Liver (tissue), 3 donors: ENCODE measurements at regions not wholly inside any gene's neighbourhood (a gene's known extent, or its start where the extent isn't known, plus 50 kb on each side); places are given as distances from the start of the nearest gene placed in this dataset.

Source experiments
- EGR1 ChIP-seq, 2 donors: IDR thresholded peaks; 2 replicates each; pipeline ENCODE4 v1.6.1; 2016 to 2018; ENCODE audit warnings: antibody characterized with exemption in 2 of 2, low read depth in 2 of 2
- HNF4G ChIP-seq: IDR thresholded peaks from 2 replicates; pipeline ENCODE4 v1.6.1; 2016; ENCODE audit warnings: antibody characterized with exemption
- JUND ChIP-seq, 2 donors: IDR thresholded peaks; 2 replicates each; pipeline ENCODE4 v1.6.1; 2016; ENCODE audit warnings: antibody characterized with exemption in 2 of 2
- RAD21 ChIP-seq, 2 donors: IDR thresholded peaks; 2 replicates each; pipeline ENCODE4 v1.6.1; 2016; ENCODE audit warnings: antibody characterized with exemption in 2 of 2, mild to moderate bottlenecking in 2 of 2
- SP1 ChIP-seq: IDR thresholded peaks from 2 replicates; pipeline ENCODE4 v1.6.1; 2018; ENCODE audit warnings: antibody characterized with exemption, mild to moderate bottlenecking
- TAF1 ChIP-seq: conservative IDR thresholded peaks from 2 replicates; pipeline ENCODE4 v1.6.1; 2016; ENCODE audit warnings: antibody characterized with exemption, mild to moderate bottlenecking
- YY1 ChIP-seq: IDR thresholded peaks from 2 replicates; pipeline ENCODE4 v1.6.1; 2016; ENCODE audit warnings: antibody characterized with exemption, mild to moderate bottlenecking
- TF ChIP-seq, protein P1 (sequence below): IDR thresholded peaks from 2 replicates; pipeline ENCODE4 v1.6.1; 2016; ENCODE audit warnings: antibody characterized with exemption
- TF ChIP-seq, protein P2 (sequence below): fragments of 150-350 bp; IDR thresholded peaks from 2 replicates; pipeline ENCODE4 v1.5.1; 2017; ENCODE audit warnings: improper control_type of control experiment, low read depth, low read length; ENCODE audit not compliant: missing input control
- TF ChIP-seq, protein P3 (sequence below): IDR thresholded peaks from 2 replicates; pipeline ENCODE4 v1.6.1; 2016; ENCODE audit warnings: antibody characterized with exemption
- TF ChIP-seq, protein P4 (sequence below): IDR thresholded peaks from 2 replicates; pipeline ENCODE4 v1.6.1; 2016; ENCODE audit warnings: antibody characterized with exemption
- donor health status: healthy.
- donor health status: healthy.

DNA sequence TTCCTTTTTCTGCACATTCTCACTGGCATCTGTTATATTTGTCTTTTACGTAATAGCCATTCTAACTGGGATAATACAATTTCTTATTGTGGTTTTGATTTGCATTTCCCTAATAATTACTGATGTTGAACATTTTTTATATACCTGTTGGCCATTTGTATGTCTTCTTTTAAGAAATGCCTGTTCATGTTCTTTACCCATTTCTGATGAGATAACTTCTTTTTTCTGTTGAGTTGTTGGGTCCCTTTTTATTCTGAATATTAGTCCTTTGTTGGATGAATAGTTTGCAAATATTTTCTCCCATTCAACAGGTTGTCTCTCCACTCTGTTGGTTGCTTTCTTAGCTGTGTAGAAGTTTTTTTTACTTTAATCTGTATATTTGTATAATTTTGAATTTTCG lies 147.7 kb upstream of the TRPC4 start:
- TF ChIP-seq, protein P1, sequence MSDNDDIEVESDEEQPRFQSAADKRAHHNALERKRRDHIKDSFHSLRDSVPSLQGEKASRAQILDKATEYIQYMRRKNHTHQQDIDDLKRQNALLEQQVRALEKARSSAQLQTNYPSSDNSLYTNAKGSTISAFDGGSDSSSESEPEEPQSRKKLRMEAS: no peak
- TF ChIP-seq, protein P2, sequence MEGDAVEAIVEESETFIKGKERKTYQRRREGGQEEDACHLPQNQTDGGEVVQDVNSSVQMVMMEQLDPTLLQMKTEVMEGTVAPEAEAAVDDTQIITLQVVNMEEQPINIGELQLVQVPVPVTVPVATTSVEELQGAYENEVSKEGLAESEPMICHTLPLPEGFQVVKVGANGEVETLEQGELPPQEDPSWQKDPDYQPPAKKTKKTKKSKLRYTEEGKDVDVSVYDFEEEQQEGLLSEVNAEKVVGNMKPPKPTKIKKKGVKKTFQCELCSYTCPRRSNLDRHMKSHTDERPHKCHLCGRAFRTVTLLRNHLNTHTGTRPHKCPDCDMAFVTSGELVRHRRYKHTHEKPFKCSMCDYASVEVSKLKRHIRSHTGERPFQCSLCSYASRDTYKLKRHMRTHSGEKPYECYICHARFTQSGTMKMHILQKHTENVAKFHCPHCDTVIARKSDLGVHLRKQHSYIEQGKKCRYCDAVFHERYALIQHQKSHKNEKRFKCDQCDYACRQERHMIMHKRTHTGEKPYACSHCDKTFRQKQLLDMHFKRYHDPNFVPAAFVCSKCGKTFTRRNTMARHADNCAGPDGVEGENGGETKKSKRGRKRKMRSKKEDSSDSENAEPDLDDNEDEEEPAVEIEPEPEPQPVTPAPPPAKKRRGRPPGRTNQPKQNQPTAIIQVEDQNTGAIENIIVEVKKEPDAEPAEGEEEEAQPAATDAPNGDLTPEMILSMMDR: no peak
- TF ChIP-seq TAF1: no peak
- TF ChIP-seq, protein P3, sequence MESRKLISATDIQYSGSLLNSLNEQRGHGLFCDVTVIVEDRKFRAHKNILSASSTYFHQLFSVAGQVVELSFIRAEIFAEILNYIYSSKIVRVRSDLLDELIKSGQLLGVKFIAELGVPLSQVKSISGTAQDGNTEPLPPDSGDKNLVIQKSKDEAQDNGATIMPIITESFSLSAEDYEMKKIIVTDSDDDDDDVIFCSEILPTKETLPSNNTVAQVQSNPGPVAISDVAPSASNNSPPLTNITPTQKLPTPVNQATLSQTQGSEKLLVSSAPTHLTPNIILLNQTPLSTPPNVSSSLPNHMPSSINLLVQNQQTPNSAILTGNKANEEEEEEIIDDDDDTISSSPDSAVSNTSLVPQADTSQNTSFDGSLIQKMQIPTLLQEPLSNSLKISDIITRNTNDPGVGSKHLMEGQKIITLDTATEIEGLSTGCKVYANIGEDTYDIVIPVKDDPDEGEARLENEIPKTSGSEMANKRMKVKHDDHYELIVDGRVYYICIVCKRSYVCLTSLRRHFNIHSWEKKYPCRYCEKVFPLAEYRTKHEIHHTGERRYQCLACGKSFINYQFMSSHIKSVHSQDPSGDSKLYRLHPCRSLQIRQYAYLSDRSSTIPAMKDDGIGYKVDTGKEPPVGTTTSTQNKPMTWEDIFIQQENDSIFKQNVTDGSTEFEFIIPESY: no peak
- no peak for TF ChIP-seq EGR1 (IDR thresholded peaks at IDR 0.05; ENCODE audit: low read depth in 2 of 2)
- no peak for TF ChIP-seq SP1
- TF ChIP-seq JUND (IDR thresholded peaks at IDR 0.05): no peak
- no peak for TF ChIP-seq RAD21 (IDR thresholded peaks at IDR 0.05)
- no peak for TF ChIP-seq YY1
- TF ChIP-seq, protein P4, sequence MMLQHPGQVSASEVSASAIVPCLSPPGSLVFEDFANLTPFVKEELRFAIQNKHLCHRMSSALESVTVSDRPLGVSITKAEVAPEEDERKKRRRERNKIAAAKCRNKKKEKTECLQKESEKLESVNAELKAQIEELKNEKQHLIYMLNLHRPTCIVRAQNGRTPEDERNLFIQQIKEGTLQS: no peak
- no peak for TF ChIP-seq HNF4G
